PC-3 (cell line): ENCODE measurements at regions not wholly inside any gene's neighbourhood (a gene's known extent, or its start where the extent isn't known, plus 50 kb on each side); places are given as distances from the start of the nearest gene placed in this dataset.

ENCODE experiments used
- ATAC-seq: fragments of 200-7000 bp; cut with Tn5 transposase; 2 replicates; pipeline ENCODE4 v1.9.1; 2020; ENCODE audit warnings: mild to moderate bottlenecking, moderate library complexity
- BruUV-seq: library from RNA; stranded (reverse); fragments of 400-500 nt; replicated peaks from 2 replicates; lab custom pipeline; 2021; lab: Mats Ljungman, UMichigan
- CTCF ChIA-PET: fragments of 300-600 bp; sonication (Branson Sonifier 250); formaldehyde crosslinking; loops from one replicate; lab custom pipeline; 2022; ENCODE audit warnings: antibody characterized with exemption; lab: Charles Lee
- POLR2A ChIA-PET: fragments of 300-600 bp; sonication (Branson Sonifier 250); formaldehyde crosslinking; loops from one replicate; lab custom pipeline; 2022; ENCODE audit warnings: antibody characterized with exemption; ENCODE audit not compliant: unreplicated experiment; lab: Charles Lee
- DNase-seq: peaks from one replicate; pipeline ENCODE4 v3.0.0-alpha.2; 2015
- H2AFZ ChIP-seq: fragments of 300-600 bp; sonication (generic); 2 replicates; pipeline ENCODE4 v1.6.0; 2016; ENCODE audit warnings: antibody characterized with exemption, low read length
- H3F3A ChIP-seq: fragments of 300-600 bp; sonication (generic); one replicate; pipeline ENCODE4 v1.6.0; 2017; ENCODE audit warnings: antibody characterized with exemption, low read length, control low read depth, mild to moderate bottlenecking; ENCODE audit not compliant: unreplicated experiment
- H3K27ac ChIP-seq: fragments of 300-600 bp; sonication (generic); 2 replicates; pipeline ENCODE4 v1.5.1; 2016; ENCODE audit warnings: mild to moderate bottlenecking, low read length
- H3K27me3 ChIP-seq: fragments of 300-600 bp; sonication (generic); 2 replicates; pipeline ENCODE4 v1.6.1; 2016; ENCODE audit warnings: low read length, mixed read lengths
- H3K36me3 ChIP-seq: fragments of 300-600 bp; sonication (generic); 2 replicates; pipeline ENCODE4 v1.6.1; 2016; ENCODE audit warnings: low read depth, mixed run types, low read length, mixed read lengths
- H3K4me1 ChIP-seq: fragments of 300-600 bp; sonication (generic); 2 replicates; pipeline ENCODE4 v1.5.1; 2016; ENCODE audit warnings: low read length; ENCODE audit not compliant: insufficient read depth
- H3K4me2 ChIP-seq: fragments of 300-600 bp; sonication (generic); 2 replicates; pipeline ENCODE4 v1.6.0; 2016; ENCODE audit warnings: low read length
- H3K4me3 ChIP-seq: fragments of 300-600 bp; sonication (generic); 2 replicates; pipeline ENCODE4 v1.5.1; 2016; ENCODE audit warnings: mild to moderate bottlenecking, low read length, mixed read lengths
- H3K79me2 ChIP-seq: fragments of 300-600 bp; sonication (generic); 2 replicates; pipeline ENCODE4 v1.6.1; 2017; ENCODE audit warnings: low read length, mixed read lengths
- H3K9ac ChIP-seq: fragments of 300-600 bp; sonication (generic); 2 replicates; pipeline ENCODE4 v1.6.0; 2016; ENCODE audit warnings: mild to moderate bottlenecking, low read length
- H3K9me2 ChIP-seq: fragments of 300-600 bp; sonication (generic); replicated peaks from 2 replicates; pipeline ENCODE4 v1.6.1; 2016; ENCODE audit warnings: mixed run types, low read length, mixed read lengths
- H3K9me3 ChIP-seq: fragments of 300-600 bp; sonication (generic); 2 replicates; pipeline ENCODE4 v1.6.1; 2016; ENCODE audit warnings: low read length, mixed read lengths
- H4K20me1 ChIP-seq: fragments of 300-600 bp; sonication (generic); 2 replicates; pipeline ENCODE4 v1.6.1; 2016; ENCODE audit warnings: low read length, mixed read lengths
- intact Hi-C: fragments of 100-400 bp; cut with micrococcal nuclease; formaldehyde crosslinking; loops from 2 replicates; pipeline ENCODE4 v1.9.0; 2023
- TF ChIP-seq, protein P1 (sequence below): fragments of 300-600 bp; sonication (generic); conservative IDR thresholded peaks from 2 replicates; pipeline ENCODE4 v1.5.1; 2017; ENCODE audit warnings: antibody characterized with exemption, low read depth, mild to moderate bottlenecking, low read length

DNA sequence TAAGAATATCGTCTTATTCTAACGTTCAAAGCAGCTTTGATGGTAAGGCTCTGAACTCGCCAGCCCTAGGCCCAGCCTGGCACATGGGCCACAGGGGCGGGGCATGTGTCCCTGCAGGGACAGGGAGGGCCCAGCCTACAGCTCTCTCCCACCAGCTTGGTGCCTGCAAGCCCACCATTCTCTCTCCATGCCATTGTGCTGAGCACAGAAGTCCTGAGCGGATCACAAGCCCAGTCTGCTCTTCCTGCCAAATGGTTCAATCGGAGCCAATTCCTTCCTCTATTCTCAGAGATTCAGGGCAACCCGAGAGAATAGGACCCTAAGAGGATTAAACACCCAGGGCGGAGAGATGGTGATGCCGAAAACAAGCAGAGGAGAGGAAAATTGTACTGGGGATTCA is 50.3 kb upstream of the APCDD1 start:
- H3K9ac ChIP-seq, result no peak overlapping the region
- DNase-seq, result no peak

More for the DNA sequence above, 50.3 kb upstream of the APCDD1 start:
- CTCF ChIA-PET, result no interaction called here
- intact Hi-C loops, result no loop called here
- no TSS peak for BruUV-seq
- H3F3A ChIP-seq, result no peaks in the 10 kb centered on the region
- peaks cover 79% of the 10 kb centered on the region for H3K27me3 ChIP-seq
- POLR2A ChIA-PET, result no interaction called here
- TF ChIP-seq, protein P1, sequence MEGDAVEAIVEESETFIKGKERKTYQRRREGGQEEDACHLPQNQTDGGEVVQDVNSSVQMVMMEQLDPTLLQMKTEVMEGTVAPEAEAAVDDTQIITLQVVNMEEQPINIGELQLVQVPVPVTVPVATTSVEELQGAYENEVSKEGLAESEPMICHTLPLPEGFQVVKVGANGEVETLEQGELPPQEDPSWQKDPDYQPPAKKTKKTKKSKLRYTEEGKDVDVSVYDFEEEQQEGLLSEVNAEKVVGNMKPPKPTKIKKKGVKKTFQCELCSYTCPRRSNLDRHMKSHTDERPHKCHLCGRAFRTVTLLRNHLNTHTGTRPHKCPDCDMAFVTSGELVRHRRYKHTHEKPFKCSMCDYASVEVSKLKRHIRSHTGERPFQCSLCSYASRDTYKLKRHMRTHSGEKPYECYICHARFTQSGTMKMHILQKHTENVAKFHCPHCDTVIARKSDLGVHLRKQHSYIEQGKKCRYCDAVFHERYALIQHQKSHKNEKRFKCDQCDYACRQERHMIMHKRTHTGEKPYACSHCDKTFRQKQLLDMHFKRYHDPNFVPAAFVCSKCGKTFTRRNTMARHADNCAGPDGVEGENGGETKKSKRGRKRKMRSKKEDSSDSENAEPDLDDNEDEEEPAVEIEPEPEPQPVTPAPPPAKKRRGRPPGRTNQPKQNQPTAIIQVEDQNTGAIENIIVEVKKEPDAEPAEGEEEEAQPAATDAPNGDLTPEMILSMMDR, result no peak
- no peaks in the 10 kb centered on the region for H4K20me1 ChIP-seq
- no peaks in the 10 kb centered on the region for H3K4me1 ChIP-seq
- H3K9me3 ChIP-seq, result no peaks in the 10 kb centered on the region
- no peak for ATAC-seq
- H3K4me3 ChIP-seq, result no peak overlapping the region
- H3K36me3 ChIP-seq, result no peaks in the 10 kb centered on the region
- H2AFZ ChIP-seq, result no peak overlapping the region
- no peak overlapping the region for H3K27ac ChIP-seq
- H3K9me2 ChIP-seq, result no peaks in the 10 kb centered on the region
- H3K79me2 ChIP-seq, result no peaks in the 10 kb centered on the region
- no peak overlapping the region for H3K4me2 ChIP-seq
